Upper lobe of left lung (tissue), 6 donors: ENCODE measurements at regions not wholly inside any gene's neighbourhood (a gene's known extent, or its start where the extent isn't known, plus 50 kb on each side); places are given as distances from the start of the nearest gene placed in this dataset.
A peak's percentile ranks its signal among the peaks of the same experiment; 100 is the strongest.
"Not testable (repeated sequence)": the region's sequence is repeated elsewhere in the genome, so short reads cannot be mapped to it uniquely, and the experiment has no call there.

ENCODE experiments used
- ATAC-seq, 2 donors: fragments of 200-7000 bp; cut with Tn5 transposase; one replicate each; pipeline ENCODE4 v1.9.1; 2022; ENCODE audit warnings: mild to moderate bottlenecking in 2 of 2, moderate library complexity in 2 of 2; ENCODE audit not compliant: low FRiP score in 2 of 2
- DNase-seq, 2 donors: peaks; one replicate each; pipeline ENCODE4 v3.0.0-alpha.2; 2019 to 2020
- H3K27ac ChIP-seq, 4 donors: fragments of 200-600 bp; sonication (generic); one replicate each; pipeline ENCODE4 v1.5.1; 2016 to 2019
- H3K27me3 ChIP-seq, 4 donors: fragments of 200-600 bp; sonication (generic); one replicate each; pipeline ENCODE4 v1.5.1; 2017 to 2019
- H3K36me3 ChIP-seq, 4 donors: fragments of 200-600 bp; sonication (generic); one replicate each; pipeline ENCODE4 v1.5.1; 2016 to 2019
- H3K4me1 ChIP-seq, 4 donors: fragments of 200-600 bp; sonication (generic); one replicate each; pipeline ENCODE4 v1.5.1; 2018 to 2019
- H3K4me3 ChIP-seq, 4 donors: fragments of 200-600 bp; sonication (generic); one replicate each; pipeline ENCODE4 v1.5.1; 2017 to 2019; ENCODE audit warnings: mild to moderate bottlenecking in 2 of 4, moderate library complexity in 1 of 4
- H3K9me3 ChIP-seq, 4 donors: fragments of 200-600 bp; sonication (generic); one replicate each; pipeline ENCODE4 v1.5.1; 2018 to 2019
- EP300 ChIP-seq, 4 donors: sonication (generic); formaldehyde crosslinking; IDR thresholded peaks; one replicate each; pipeline ENCODE4 v1.5.1; 2017; ENCODE audit warnings: antibody characterized with exemption in 4 of 4, control low read depth in 2 of 4
- POLR2A ChIP-seq, 4 donors: fragments of 450-650 bp; IDR thresholded peaks; one replicate each; pipeline ENCODE4 v1.5.1; 2016 to 2017; ENCODE audit warnings: antibody characterized with exemption in 4 of 4, mild to moderate bottlenecking in 2 of 4
- POLR2AphosphoS5 ChIP-seq, 2 donors: sonication (generic); formaldehyde crosslinking; IDR thresholded peaks; one replicate each; pipeline ENCODE4 v1.5.1; 2017; ENCODE audit warnings: antibody characterized with exemption in 2 of 2
- WGBS, 2 donors: methylation state at CpG; one replicate each; pipeline ENCODE4 v1.1.5; 2017 to 2018; 5-methylcytosine and 5-hydroxymethylcytosine counted together
- TF ChIP-seq, protein P1 (sequence below), 6 experiments: fragments of 450-650 bp in 4 of 6; fragments of 200-600 bp in 2 of 6; sonication (generic) in 2 of 6; IDR thresholded peaks; one replicate each; pipeline ENCODE4 v1.5.1; 2016 to 2019; ENCODE audit warnings: antibody characterized with exemption in 6 of 6
- donor health status: DM: no; HTN: no; CAD: no; lungs with moderate emphysema.
- donor health status: DM: no; HTN: yes; CAD: no; lungs with severe emphysema.

DNA sequence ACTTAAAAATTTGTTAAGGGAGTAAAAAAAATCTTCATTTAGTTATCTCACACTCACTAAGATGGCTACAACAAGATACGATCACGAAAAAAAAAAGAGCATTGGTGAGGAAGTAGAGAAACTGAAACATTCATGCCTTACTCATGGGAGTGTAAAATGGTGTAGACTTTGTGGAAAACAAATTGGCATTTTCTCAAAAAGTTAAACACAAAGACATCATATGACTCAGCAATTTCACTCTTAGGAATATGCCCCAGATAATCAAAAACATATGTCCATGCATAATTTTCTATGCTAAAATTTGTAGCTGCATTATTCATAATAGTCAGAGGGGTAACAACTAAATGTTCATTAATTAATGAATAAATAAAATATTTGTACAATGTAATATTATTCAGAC lies 120.9 kb upstream of the IRAK1BP1 start:
- Histone ChIP-seq H3K4me3 (no peak overlapping the region), H3K27ac (no peak overlapping the region), H3K27me3 (no peaks in the 10 kb centered on the region), H3K4me1 (no peaks in the 10 kb centered on the region), H3K9me3 (peaks cover 0 to 10% (median 3%) of the 10 kb centered on the region in 4 donors), H3K36me3 (no peaks in the 10 kb centered on the region)
- ATAC-seq (no peak), DNase-seq (no peak)
- no peak for TF ChIP-seq POLR2A (IDR thresholded peaks at IDR 0.05)
- TF ChIP-seq EP300 (IDR thresholded peaks at IDR 0.05) = no peak
- TF ChIP-seq, protein P1, sequence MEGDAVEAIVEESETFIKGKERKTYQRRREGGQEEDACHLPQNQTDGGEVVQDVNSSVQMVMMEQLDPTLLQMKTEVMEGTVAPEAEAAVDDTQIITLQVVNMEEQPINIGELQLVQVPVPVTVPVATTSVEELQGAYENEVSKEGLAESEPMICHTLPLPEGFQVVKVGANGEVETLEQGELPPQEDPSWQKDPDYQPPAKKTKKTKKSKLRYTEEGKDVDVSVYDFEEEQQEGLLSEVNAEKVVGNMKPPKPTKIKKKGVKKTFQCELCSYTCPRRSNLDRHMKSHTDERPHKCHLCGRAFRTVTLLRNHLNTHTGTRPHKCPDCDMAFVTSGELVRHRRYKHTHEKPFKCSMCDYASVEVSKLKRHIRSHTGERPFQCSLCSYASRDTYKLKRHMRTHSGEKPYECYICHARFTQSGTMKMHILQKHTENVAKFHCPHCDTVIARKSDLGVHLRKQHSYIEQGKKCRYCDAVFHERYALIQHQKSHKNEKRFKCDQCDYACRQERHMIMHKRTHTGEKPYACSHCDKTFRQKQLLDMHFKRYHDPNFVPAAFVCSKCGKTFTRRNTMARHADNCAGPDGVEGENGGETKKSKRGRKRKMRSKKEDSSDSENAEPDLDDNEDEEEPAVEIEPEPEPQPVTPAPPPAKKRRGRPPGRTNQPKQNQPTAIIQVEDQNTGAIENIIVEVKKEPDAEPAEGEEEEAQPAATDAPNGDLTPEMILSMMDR (IDR thresholded peaks at IDR 0.05) = no peak
- TF ChIP-seq POLR2AphosphoS5 (IDR thresholded peaks at IDR 0.05) = no peak
- 75 to 90% methylated on average over 2 of the region's 2 CpGs for WGBS, 2 donors

DNA sequence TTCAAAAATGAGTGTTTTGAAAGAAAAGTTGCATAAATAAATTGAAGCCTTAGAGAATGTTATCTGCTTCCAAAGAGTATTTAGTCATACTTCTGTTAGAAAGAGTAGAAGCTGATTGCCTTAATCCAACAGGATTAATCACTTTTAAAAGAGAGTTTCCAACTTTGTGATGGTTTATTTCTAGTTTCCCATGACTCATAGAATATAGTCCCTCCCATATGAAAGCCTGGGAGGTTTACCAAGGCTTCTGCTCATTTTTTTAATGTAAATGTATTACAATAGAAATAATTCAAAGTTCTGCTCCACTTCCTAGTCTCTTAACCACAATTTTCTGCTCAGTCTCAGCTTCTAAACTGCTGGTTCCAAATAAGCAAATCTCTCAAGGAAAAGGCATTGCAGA lies 118.0 kb upstream of the IRAK1BP1 start:
- Histone ChIP-seq H3K4me1 (no peaks in the 10 kb centered on the region), H3K27ac (no peak overlapping the region), H3K4me3 (no peak overlapping the region), H3K27me3 (no peaks in the 10 kb centered on the region), H3K36me3 (no peaks in the 10 kb centered on the region), H3K9me3 (peaks cover 0 to 8% (median 3%) of the 10 kb centered on the region in 4 donors)
- TF ChIP-seq, protein P1 (IDR thresholded peaks at IDR 0.05) = no peak
- no peak for TF ChIP-seq EP300 (IDR thresholded peaks at IDR 0.05)
- no peak for TF ChIP-seq POLR2AphosphoS5 (IDR thresholded peaks at IDR 0.05)
- no peak for TF ChIP-seq POLR2A (IDR thresholded peaks at IDR 0.05)
- DNase-seq = no peak
- no peak for ATAC-seq

DNA sequence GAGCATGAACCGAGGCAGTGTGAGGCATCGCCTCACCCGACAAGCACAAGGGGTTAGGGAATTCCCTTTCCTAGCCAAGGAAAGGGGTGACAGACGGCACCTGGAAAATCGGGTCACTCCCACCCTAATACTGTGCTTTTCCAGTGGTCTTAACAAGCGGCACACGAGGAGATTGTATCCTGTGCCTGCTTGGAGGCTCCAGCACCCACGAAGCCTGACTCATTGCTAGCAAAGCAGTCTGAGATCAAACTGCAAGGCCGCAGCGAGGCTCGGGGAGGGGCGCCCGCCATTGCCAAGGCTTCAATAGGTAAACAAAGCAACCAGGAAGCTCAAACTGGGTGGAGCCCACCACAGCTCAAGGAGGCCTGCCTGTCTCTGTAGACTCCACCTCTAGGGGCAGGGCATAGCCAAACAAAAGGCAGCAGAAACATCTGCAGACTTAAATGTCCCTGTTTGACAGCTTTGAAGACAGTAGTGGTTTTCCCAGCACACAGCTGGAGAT lies 109.0 kb upstream of the IRAK1BP1 start:
- not testable (repeated sequence) for H3K36me3 ChIP-seq, H3K9me3 ChIP-seq, H3K27ac ChIP-seq, H3K4me3 ChIP-seq, ATAC-seq, H3K27me3 ChIP-seq, H3K4me1 ChIP-seq
- DNase-seq = peak in 1 of 2 donors; percentile 40
- 83% methylated on average over 11 to 12 of the region's 13 CpGs for WGBS, 2 donors

DNA sequence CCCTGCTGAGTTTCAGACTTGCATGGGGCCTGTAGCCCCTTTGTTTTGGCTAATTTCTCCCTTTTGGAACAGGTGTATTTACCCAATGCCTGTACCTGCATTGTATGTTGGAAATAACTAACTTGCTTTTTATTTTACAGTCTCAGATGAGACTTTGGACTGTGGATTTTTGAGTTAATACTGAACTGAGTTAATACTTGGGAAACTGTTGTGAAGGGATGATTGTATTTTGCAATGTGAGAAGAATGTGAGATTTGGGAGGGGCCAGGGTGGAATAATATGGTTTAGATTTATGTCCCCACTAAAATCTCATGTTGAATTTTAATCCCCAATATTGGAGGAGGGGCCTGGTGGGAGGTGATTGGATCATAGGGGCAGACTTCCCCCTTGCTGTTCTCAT lies 99.1 kb upstream of the IRAK1BP1 start:
- Histone ChIP-seq H3K4me3 (no peak overlapping the region), H3K36me3 (no peaks in the 10 kb centered on the region)
- ATAC-seq = no peak

DNA sequence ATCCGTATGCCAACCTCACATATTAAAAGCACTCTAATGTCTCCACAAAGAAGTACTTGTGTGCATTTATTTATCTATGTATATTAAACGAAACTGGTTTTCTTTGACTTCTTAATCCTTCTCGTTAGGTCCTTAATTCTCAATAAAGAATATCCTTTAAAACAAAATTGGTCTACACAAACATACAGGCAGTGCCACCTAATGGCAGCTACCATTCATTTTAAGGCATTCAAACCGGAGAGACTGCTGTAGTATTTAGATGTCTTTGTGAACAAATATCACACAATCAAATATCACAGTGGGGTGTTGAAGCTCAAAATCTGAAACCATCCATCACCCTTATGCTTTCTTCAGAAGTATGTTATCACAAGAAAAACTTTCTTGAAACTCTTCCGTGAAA lies 96.6 kb upstream of the IRAK1BP1 start:
- no peak overlapping the region for H3K27ac ChIP-seq
- DNase-seq (no peak), ATAC-seq (no peak)
- H3K4me3 ChIP-seq = no peak overlapping the region
- WGBS, 2 donors = 61% methylated on average over 5 of the region's 5 CpGs
- TF ChIP-seq, protein P1 (IDR thresholded peaks at IDR 0.05) = no peak
- no peak for TF ChIP-seq POLR2A (IDR thresholded peaks at IDR 0.05)
- TF ChIP-seq EP300 (IDR thresholded peaks at IDR 0.05) = no peak
- no peak for TF ChIP-seq POLR2AphosphoS5 (IDR thresholded peaks at IDR 0.05)
- peaks cover 0 to 4% (median 0%) of the 10 kb centered on the region in 4 donors for H3K9me3 ChIP-seq
- H3K4me1 ChIP-seq = no peaks in the 10 kb centered on the region
- no peaks in the 10 kb centered on the region for H3K27me3 ChIP-seq
- no peaks in the 10 kb centered on the region for H3K36me3 ChIP-seq

More for the DNA sequence above, 99.1 kb upstream of the IRAK1BP1 start:
- no peak for DNase-seq
- H3K4me1 ChIP-seq = no peaks in the 10 kb centered on the region
- H3K9me3 ChIP-seq = peaks cover 0 to 4% (median 0%) of the 10 kb centered on the region in 4 donors
- TF ChIP-seq POLR2A (IDR thresholded peaks at IDR 0.05) (no peak), EP300 (IDR thresholded peaks at IDR 0.05) (no peak), POLR2AphosphoS5 (IDR thresholded peaks at IDR 0.05) (no peak)
- TF ChIP-seq, protein P1 (IDR thresholded peaks at IDR 0.05) = no peak
- H3K27me3 ChIP-seq = no peaks in the 10 kb centered on the region
- H3K27ac ChIP-seq = no peak overlapping the region
